ENCODE measurements at regions not wholly inside any gene's neighbourhood (a gene's known extent, or its start where the extent isn't known, plus 50 kb on each side); places are given as distances from the start of the nearest gene placed in this dataset.

DNA sequence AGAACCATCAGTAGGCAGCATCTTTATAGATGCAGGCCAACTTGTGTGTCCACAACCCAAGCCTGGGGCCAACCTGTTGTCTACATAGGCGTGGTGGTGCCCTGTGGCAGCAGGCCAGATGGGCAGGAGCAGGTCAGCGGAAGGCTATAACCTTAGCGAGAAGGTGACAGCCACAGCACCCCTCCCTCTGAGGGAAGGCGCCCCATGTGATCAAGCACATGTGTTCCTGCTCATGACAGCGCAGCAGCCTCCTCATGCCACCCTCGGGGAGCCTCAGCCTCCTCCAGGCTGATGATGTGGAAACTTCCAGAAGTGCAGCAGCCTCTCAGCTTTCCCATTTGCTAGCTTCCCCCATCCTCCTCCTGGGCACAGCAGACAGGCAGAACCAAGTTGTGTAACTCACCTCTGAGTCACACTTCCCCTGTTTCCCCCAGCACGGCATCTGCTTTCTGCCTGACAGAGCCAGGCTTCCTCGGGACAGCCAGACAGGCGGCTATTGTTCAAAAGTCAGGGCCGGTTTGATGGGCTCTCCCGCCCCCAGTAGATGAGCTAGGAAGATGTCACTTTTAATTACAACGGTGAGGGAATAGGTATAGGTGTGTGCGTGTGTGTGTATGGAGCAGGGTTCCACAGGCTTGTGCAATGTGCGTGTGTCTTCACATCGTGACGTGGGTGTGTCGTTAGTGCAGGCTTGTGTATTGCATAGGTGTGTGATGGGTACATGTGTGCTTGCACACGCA lies 312.0 kb upstream of the ZMIZ1 start:
- ATAC-seq (peak; percentile 89), DNase-seq (ENCODE audit: low read depth, low spot score) (peak; percentile 64)
- ChIA-PET RAD21 (ENCODE audit: low non-redundant PET in 1 of 2, low total read pairs in 2 of 2, uncharacterized antibody in 2 of 2, unreplicated experiment in 2 of 2) (no interaction called here), CTCF (no interaction called here), POLR2A (no interaction called here)
- Histone ChIP-seq H3K9ac (ENCODE audit: low read length) (0 out of 2 replicates have a peak overlapping the region, but pooled peaks have one; percentile 12), H3K4me2 (ENCODE audit: low read length) (peak overlapping the region; percentile 68), H2AFZ (ENCODE audit: low read depth, low read length, poor library complexity, severe bottlenecking) (peak overlapping the region; percentile 71), H3K36me3 (ENCODE audit: control insufficient read depth in 1 of 2, insufficient read depth in 2 of 2, low read length in 2 of 2) (no peaks in the 10 kb centered on the region), H3K9me3 (ENCODE audit: control insufficient read depth in 1 of 2, insufficient read depth in 1 of 2, low read depth in 1 of 2, low read length in 2 of 2) (no peaks in the 10 kb centered on the region), H3K9me2 (ENCODE audit: insufficient read depth) (no peaks in the 10 kb centered on the region), H4K20me1 (ENCODE audit: insufficient read depth) (no peaks in the 10 kb centered on the region), H3K4me3 (replicated peaks in 1 of 2; ENCODE audit: low read depth in 1 of 2, low read length in 2 of 2) (no peak overlapping the region), H3K79me2 (ENCODE audit: insufficient read depth, low read length) (no peaks in the 10 kb centered on the region), H3K27me3 (ENCODE audit: insufficient read depth, low read length) (peaks cover 15% of the 10 kb centered on the region; the same call in 1 of the 2 replicates), H3K4me1 (ENCODE audit: control insufficient read depth in 1 of 2, insufficient read depth in 2 of 2, low read length in 2 of 2) (peaks cover 11 to 21% of the 10 kb centered on the region in 2 experiments; a peak in 3 of 4 replicates), H3K27ac (ENCODE audit: low read depth, low read length) (no peak overlapping the region)
- TF ChIP-seq TCF7L2 (IDR thresholded peaks at IDR 0.05; ENCODE audit: borderline replicate concordance, extremely low read depth, insufficient read depth, insufficient read length) (peak; percentile 42), CEBPB (IDR thresholded peaks at IDR 0.05; ENCODE audit: low read depth) (peak; percentile 98), SIN3A (IDR thresholded peaks at IDR 0.05; ENCODE audit: low read depth) (0 out of 2 replicates have a peak, but pooled peaks have one; percentile 46), SP1 (IDR thresholded peaks at IDR 0.05; ENCODE audit: low read depth) (peak; percentile 79), EZH2 (IDR thresholded peaks at IDR 0.05) (no peak), ZNF274 (IDR thresholded peaks at IDR 0.05; ENCODE audit: low read depth, low read length) (no peak), FOSL1 (IDR thresholded peaks at IDR 0.05; ENCODE audit: low read depth) (peak; percentile 84), ZFX (IDR thresholded peaks at IDR 0.05) (no peak), RAD21 (IDR thresholded peaks at IDR 0.05; ENCODE audit: low read depth) (peak; percentile 38), POLR2A (IDR thresholded peaks at IDR 0.05; ENCODE audit: borderline replicate concordance, extremely low read depth, insufficient read depth, insufficient read length) (no peak), CBX3 (IDR thresholded peaks at IDR 0.05; ENCODE audit: low read depth) (peak; percentile 90), JUND (IDR thresholded peaks at IDR 0.05) (peak; percentile 78), POLR2AphosphoS5 (IDR thresholded peaks at IDR 0.05; ENCODE audit: low read depth, low read length) (no peak)
- TF ChIP-seq, protein P1, sequence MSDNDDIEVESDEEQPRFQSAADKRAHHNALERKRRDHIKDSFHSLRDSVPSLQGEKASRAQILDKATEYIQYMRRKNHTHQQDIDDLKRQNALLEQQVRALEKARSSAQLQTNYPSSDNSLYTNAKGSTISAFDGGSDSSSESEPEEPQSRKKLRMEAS (IDR thresholded peaks at IDR 0.05) = peak; percentile 75
- TF ChIP-seq, protein P2, sequence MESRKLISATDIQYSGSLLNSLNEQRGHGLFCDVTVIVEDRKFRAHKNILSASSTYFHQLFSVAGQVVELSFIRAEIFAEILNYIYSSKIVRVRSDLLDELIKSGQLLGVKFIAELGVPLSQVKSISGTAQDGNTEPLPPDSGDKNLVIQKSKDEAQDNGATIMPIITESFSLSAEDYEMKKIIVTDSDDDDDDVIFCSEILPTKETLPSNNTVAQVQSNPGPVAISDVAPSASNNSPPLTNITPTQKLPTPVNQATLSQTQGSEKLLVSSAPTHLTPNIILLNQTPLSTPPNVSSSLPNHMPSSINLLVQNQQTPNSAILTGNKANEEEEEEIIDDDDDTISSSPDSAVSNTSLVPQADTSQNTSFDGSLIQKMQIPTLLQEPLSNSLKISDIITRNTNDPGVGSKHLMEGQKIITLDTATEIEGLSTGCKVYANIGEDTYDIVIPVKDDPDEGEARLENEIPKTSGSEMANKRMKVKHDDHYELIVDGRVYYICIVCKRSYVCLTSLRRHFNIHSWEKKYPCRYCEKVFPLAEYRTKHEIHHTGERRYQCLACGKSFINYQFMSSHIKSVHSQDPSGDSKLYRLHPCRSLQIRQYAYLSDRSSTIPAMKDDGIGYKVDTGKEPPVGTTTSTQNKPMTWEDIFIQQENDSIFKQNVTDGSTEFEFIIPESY (IDR thresholded peaks at IDR 0.05; ENCODE audit: extremely low read depth, insufficient replicate concordance, low read length) = no peak
- TF ChIP-seq, protein P3, sequence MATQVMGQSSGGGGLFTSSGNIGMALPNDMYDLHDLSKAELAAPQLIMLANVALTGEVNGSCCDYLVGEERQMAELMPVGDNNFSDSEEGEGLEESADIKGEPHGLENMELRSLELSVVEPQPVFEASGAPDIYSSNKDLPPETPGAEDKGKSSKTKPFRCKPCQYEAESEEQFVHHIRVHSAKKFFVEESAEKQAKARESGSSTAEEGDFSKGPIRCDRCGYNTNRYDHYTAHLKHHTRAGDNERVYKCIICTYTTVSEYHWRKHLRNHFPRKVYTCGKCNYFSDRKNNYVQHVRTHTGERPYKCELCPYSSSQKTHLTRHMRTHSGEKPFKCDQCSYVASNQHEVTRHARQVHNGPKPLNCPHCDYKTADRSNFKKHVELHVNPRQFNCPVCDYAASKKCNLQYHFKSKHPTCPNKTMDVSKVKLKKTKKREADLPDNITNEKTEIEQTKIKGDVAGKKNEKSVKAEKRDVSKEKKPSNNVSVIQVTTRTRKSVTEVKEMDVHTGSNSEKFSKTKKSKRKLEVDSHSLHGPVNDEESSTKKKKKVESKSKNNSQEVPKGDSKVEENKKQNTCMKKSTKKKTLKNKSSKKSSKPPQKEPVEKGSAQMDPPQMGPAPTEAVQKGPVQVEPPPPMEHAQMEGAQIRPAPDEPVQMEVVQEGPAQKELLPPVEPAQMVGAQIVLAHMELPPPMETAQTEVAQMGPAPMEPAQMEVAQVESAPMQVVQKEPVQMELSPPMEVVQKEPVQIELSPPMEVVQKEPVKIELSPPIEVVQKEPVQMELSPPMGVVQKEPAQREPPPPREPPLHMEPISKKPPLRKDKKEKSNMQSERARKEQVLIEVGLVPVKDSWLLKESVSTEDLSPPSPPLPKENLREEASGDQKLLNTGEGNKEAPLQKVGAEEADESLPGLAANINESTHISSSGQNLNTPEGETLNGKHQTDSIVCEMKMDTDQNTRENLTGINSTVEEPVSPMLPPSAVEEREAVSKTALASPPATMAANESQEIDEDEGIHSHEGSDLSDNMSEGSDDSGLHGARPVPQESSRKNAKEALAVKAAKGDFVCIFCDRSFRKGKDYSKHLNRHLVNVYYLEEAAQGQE (IDR thresholded peaks at IDR 0.05; ENCODE audit: low read depth) = no peak
- TF ChIP-seq, protein P4, sequence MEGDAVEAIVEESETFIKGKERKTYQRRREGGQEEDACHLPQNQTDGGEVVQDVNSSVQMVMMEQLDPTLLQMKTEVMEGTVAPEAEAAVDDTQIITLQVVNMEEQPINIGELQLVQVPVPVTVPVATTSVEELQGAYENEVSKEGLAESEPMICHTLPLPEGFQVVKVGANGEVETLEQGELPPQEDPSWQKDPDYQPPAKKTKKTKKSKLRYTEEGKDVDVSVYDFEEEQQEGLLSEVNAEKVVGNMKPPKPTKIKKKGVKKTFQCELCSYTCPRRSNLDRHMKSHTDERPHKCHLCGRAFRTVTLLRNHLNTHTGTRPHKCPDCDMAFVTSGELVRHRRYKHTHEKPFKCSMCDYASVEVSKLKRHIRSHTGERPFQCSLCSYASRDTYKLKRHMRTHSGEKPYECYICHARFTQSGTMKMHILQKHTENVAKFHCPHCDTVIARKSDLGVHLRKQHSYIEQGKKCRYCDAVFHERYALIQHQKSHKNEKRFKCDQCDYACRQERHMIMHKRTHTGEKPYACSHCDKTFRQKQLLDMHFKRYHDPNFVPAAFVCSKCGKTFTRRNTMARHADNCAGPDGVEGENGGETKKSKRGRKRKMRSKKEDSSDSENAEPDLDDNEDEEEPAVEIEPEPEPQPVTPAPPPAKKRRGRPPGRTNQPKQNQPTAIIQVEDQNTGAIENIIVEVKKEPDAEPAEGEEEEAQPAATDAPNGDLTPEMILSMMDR (IDR thresholded peaks at IDR 0.05 in 2 of 3, conservative IDR thresholded peaks at IDR 0.05 in 1 of 3; ENCODE audit: borderline replicate concordance in 1 of 3, insufficient read depth in 1 of 3, low read depth in 2 of 3, low read length in 2 of 3) = no peak
- no TSS peak for BruUV-seq (replicated peaks)
- intact Hi-C loops (cut with micrococcal nuclease) = loop anchor here (10.0 kb wide), 1 partner anchor 438 kb away; no protein-coding TSS in a partner anchor

Data from HCT116 (cell line).